ENCODE measurements at regions not wholly inside any gene's neighbourhood (a gene's known extent, or its start where the extent isn't known, plus 50 kb on each side); places are given as distances from the start of the nearest gene placed in this dataset.

DNA sequence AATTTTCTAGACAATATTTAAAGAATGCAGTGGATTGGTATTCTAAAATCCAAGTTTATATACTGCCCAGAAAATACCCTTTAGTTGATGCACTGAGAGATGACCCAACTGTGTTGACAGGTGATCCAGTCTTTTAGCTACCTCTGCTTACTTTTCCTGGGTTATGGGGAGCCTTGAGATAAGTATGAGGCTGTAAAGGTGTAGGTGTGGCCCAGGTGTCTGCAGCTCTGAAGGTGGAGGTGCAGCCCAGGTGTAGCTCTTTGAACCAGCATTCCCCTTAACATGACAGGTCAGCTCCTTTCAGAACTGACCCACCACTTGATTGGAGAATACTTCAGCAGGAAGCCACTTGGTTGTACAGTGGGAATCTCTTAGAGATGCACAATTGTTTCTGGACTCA, 62.3 kb upstream of the ACSL3 start:
- BruUV-seq (replicated peaks), result no TSS peak
- no peaks in the 10 kb centered on the region for H3K9me3 ChIP-seq (replicated peaks; ENCODE audit: control insufficient read depth, insufficient read depth, low read length)
- no peaks in the 10 kb centered on the region for H3K36me3 ChIP-seq (ENCODE audit: control insufficient read depth in 2 of 2, extremely low read depth in 1 of 2, insufficient read depth in 2 of 2, low read length in 2 of 2)
- H3K9me1 ChIP-seq (replicated peaks; ENCODE audit: control insufficient read depth, extremely low read depth, insufficient read depth, low read length), result no peaks in the 10 kb centered on the region
- no peak overlapping the region for H3K27ac ChIP-seq (ENCODE audit: insufficient read depth, low read depth, low read length)
- dilution Hi-C loops (cut with MboI; ENCODE audit: extremely low pct_ligation_motif_present, low sequenced_read_pairs), result no loop called here
- intact Hi-C loops (cut with micrococcal nuclease), result no loop called here
- H3K4me2 ChIP-seq (ENCODE audit: insufficient read depth, low read length), result no peak overlapping the region
- H3K4me3 ChIP-seq (replicated peaks in 1 of 3; ENCODE audit: insufficient read depth in 1 of 3, low read depth in 1 of 3, low read length in 3 of 3), result no peak overlapping the region
- ChIA-PET CTCF (interaction anchor here (0.6 to 2.7 kb wide), 7 partner anchors 10 to 108 kb away, joined by 3 to 35 read pairs (median 6); no protein-coding TSS in a partner anchor), POLR2A (no interaction called here)
- no peaks in the 10 kb centered on the region for H3K4me1 ChIP-seq (ENCODE audit: control insufficient read depth, extremely low read depth, insufficient read depth, low read length)
- DNase-seq (ENCODE audit: low read depth, low spot score) (no peak), FAIRE-seq (no peak)
- no peaks in the 10 kb centered on the region for H3K79me2 ChIP-seq (ENCODE audit: control insufficient read depth, insufficient read depth, low read length)
- H4K20me1 ChIP-seq (replicated peaks; ENCODE audit: control insufficient read depth, extremely low read depth, insufficient read depth, low read length), result no peaks in the 10 kb centered on the region
- no peak for TF ChIP-seq POLR2A (IDR thresholded peaks at IDR 0.05; ENCODE audit: low read depth, low read length)
- TF ChIP-seq EZH2 (IDR thresholded peaks at IDR 0.05; ENCODE audit: borderline replicate concordance, low read depth, low read length, severe bottlenecking), result no peak
- no peak for TF ChIP-seq POLR2AphosphoS5 (IDR thresholded peaks at IDR 0.05; ENCODE audit: insufficient read depth, low read depth, low read length)
- no peak for TF ChIP-seq MYC (IDR thresholded peaks at IDR 0.05; ENCODE audit: low read depth, low read length)
- TF ChIP-seq, protein P1, sequence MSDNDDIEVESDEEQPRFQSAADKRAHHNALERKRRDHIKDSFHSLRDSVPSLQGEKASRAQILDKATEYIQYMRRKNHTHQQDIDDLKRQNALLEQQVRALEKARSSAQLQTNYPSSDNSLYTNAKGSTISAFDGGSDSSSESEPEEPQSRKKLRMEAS (IDR thresholded peaks at IDR 0.05; ENCODE audit: insufficient read depth, insufficient read length), result no peak
- no peak for TF ChIP-seq FOS (IDR thresholded peaks at IDR 0.05; ENCODE audit: borderline replicate concordance, insufficient read depth, low read length)
- TF ChIP-seq JUN (IDR thresholded peaks at IDR 0.05; ENCODE audit: borderline replicate concordance, insufficient read depth, insufficient read length, low read depth), result no peak
- TF ChIP-seq, protein P2, sequence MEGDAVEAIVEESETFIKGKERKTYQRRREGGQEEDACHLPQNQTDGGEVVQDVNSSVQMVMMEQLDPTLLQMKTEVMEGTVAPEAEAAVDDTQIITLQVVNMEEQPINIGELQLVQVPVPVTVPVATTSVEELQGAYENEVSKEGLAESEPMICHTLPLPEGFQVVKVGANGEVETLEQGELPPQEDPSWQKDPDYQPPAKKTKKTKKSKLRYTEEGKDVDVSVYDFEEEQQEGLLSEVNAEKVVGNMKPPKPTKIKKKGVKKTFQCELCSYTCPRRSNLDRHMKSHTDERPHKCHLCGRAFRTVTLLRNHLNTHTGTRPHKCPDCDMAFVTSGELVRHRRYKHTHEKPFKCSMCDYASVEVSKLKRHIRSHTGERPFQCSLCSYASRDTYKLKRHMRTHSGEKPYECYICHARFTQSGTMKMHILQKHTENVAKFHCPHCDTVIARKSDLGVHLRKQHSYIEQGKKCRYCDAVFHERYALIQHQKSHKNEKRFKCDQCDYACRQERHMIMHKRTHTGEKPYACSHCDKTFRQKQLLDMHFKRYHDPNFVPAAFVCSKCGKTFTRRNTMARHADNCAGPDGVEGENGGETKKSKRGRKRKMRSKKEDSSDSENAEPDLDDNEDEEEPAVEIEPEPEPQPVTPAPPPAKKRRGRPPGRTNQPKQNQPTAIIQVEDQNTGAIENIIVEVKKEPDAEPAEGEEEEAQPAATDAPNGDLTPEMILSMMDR (IDR thresholded peaks at IDR 0.05; ENCODE audit: extremely low read depth in 1 of 2, insufficient read depth in 1 of 2, low read depth in 1 of 2, low read length in 2 of 2), result no peak
- TF ChIP-seq GATA2 (IDR thresholded peaks at IDR 0.05; ENCODE audit: insufficient read depth, insufficient read length, low read depth, low read length), result no peak
- H3K9ac ChIP-seq (replicated peaks; ENCODE audit: extremely low read depth, insufficient read depth, low read length), result no peak overlapping the region
- H2AFZ ChIP-seq (ENCODE audit: low read depth, low read length), result no peak overlapping the region
- H3K27me3 ChIP-seq (ENCODE audit: control insufficient read depth in 2 of 2, insufficient read depth in 2 of 2, low read length in 2 of 2), result peaks cover 0 to 2% of the 10 kb centered on the region in 2 experiments

Data from endothelial cell of umbilical vein (primary cell).